ENCODE measurements at regions not wholly inside any gene's neighbourhood (a gene's known extent, or its start where the extent isn't known, plus 50 kb on each side); places are given as distances from the start of the nearest gene placed in this dataset.

- TF ChIP-seq RCOR1 (IDR thresholded peaks at IDR 0.05; ENCODE audit: insufficient replicate concordance, low read length): no peak
- TF ChIP-seq CTCF (conservative IDR thresholded peaks at IDR 0.05; ENCODE audit: low read depth, low read length): no peak
- no peak for TF ChIP-seq POLR2A (IDR thresholded peaks at IDR 0.05; ENCODE audit: low read depth, low read length)
- no peak for TF ChIP-seq RAD21 (IDR thresholded peaks at IDR 0.05; ENCODE audit: low read length)
Observed at GRCh38 chrX:13094828-13095341, 50.5 kb upstream of the FAM9C start.
